Hematopoietic multipotent progenitor cell treated with erythropoietin and hydrocortisone succinate and interleukin-3 and kit ligand, for 4 days (in vitro differentiated cells): ENCODE measurements at regions not wholly inside any gene's neighbourhood (a gene's known extent, or its start where the extent isn't known, plus 50 kb on each side); places are given as distances from the start of the nearest gene placed in this dataset.

Source experiments
- DNase-seq: peaks from one replicate; pipeline ENCODE4 v3.0.0-alpha.2; 2015

DNA sequence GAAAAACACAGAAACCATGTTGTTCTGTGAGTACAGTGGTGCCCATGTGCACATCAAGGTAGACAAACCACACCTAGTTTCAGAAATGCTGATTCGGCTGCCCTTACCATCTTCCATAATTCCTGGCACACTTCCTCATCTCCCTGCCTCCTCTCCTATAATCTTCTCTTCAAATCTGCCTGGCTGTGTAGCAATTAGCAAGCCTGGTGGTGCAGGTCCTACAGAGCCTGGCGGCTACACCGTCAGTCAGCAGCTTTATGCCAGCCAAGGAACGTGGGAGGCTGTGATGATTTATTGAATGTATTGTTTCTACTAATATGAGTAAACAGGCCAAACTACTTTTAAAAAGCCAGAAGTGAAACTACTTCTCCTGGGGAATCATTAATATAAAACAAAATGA is 106.8 kb downstream of the SEMA6D start:
- DNase-seq, result peak; percentile 13

- no peak for DNase-seq
Observed at GRCh38 chr15:47829667-47830066, 112.4 kb downstream of the SEMA6D start.

DNA sequence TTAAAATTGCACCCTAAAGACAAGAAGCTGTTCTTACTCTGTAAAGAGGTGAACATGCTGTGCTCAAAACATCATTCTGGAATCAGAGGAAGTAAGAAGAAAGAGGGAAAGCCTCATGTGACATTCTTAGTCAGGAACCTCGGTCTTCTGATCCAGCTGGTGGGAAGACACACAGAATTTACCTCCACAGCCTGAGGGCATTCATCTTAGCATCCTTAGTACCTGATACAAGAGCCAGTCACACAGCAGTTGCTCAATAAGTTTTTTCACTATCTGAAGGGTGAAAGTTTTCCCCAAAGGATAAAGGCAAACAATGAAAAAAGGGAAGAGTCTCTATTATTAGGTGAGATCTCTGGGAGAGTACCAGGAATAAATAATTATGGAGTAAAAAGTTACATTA is 116.8 kb downstream of the SEMA6D start:
- DNase-seq, result no peak

- DNase-seq, result no peak
Observed at GRCh38 chr15:47839233-47839825, 122.0 kb downstream of the SEMA6D start.

DNA sequence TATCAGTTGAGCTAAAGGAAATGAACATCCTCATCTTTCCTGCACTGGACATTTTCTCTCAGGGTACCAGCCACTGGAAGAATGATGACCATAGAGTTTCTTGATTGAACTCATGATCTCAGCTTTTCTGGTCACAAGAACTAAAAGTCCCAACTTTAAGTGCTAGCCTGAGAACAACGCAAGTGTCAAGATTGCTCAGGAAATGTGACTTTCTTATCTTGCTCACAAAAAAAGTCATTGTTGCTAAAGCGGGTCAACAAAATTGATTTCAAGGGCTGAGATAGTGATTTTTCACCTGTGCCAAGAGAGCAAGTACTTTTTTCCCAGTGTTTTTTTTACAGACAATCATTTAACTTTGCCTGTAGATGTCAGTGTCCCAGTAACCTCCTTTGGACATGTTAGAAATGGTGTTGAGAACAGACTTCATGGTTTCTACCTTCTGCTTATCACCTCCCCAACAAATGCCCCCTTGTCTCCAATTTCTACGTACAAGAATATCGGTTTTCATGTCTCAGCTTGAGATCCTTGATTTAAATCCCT is 125.9 kb downstream of the SEMA6D start:
- DNase-seq, result no peak

DNA sequence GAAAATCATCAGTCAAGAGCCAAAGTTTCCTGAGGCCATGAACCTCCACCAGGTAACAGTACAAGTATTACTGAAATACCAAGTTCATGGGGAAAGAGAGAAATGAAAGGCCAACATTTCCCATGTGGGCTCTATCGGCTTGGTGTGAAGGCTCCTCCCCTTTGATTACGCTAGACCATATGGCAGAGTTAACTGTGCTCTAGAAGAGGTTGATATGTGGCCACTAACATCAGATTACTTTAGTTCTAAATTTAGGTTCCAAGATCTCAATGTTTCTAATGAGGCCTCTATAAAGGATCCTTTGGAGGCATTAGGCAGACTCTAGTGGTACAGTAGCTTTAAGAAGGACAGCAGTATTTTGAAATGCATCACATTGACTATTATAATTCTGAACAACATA is 127.1 kb downstream of the SEMA6D start:
- DNase-seq, result no peak

DNA sequence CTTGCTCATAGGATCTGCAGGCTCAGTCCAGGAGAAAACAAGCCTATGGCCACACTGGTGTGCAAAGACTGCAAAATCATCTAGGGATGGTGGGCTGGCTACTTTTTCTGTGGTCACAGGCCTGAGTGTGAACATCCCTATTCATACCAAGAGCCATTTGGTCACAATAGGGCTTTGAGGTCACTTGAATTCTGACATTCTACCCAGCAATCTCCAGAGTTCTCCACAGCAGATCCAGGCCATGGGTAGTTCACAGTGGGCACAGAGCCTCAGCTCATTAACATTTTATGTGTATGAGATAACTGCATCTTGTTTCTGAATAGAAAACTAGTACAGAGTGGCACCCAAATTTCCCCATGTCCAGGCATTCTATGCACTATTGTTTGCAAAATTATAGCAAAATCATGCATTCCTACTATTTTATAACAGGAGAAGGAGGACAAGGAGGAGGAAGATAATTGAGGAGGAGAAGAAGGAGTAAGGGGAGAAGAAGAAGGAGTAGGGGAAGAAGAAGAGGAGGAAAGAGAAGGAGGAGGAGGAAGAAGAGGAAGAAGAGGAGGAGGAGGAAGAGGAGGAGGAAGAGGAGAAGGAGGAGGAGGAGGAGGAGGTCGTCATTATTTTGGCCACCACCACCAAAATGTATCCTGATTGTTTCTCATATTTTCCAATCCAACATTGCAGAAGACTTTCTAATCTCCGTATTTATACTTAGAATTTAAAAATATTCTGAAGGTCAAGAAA is 129.0 kb downstream of the SEMA6D start:
- DNase-seq, result no peak

GRCh38 chr15:47846876-47847275 is 129.6 kb downstream of the SEMA6D start:
- DNase-seq, result no peak

DNA sequence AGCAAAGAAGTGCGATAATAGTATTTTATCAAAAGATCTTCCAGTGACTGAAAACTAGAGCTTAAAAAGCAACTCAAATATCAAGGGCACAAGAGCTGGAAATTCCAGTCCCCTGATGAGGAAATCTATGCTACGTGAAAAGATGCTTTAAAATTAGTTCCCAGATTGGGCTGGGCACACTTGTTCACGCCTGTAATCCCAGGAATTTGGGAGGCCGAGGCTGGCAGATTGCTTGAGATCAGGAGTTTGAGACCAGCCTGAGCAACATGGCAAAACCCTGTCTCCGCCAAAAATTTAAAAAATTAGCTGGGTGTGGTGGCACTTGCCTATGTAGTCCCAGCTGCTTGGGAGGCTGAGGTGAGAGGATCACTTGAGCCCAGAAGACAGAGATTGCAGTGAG is 138.8 kb downstream of the SEMA6D start:
- DNase-seq, result no peak

GRCh38 chr15:47857014-47857775 is 139.9 kb downstream of the SEMA6D start:
- no peak for DNase-seq

DNA sequence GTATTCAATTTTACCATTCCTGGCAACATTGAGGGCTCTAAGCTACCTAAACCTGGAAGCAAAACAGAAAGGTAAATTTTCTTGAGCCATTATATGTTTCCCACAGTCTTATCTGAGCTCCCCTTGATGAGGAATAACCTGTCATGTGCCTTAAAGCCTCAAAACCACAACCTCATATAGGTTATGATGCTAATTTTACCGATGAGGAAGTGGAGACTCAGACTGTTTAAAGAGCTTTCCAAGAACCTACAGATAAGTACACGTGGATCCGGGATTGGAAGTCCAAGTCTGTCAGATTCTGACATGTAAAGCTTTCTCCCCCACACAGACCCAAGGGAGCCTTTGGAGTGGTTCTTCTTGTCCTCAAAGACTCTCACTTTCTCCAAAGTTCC is 140.5 kb downstream of the SEMA6D start:
- DNase-seq, result peak; percentile 26

DNA sequence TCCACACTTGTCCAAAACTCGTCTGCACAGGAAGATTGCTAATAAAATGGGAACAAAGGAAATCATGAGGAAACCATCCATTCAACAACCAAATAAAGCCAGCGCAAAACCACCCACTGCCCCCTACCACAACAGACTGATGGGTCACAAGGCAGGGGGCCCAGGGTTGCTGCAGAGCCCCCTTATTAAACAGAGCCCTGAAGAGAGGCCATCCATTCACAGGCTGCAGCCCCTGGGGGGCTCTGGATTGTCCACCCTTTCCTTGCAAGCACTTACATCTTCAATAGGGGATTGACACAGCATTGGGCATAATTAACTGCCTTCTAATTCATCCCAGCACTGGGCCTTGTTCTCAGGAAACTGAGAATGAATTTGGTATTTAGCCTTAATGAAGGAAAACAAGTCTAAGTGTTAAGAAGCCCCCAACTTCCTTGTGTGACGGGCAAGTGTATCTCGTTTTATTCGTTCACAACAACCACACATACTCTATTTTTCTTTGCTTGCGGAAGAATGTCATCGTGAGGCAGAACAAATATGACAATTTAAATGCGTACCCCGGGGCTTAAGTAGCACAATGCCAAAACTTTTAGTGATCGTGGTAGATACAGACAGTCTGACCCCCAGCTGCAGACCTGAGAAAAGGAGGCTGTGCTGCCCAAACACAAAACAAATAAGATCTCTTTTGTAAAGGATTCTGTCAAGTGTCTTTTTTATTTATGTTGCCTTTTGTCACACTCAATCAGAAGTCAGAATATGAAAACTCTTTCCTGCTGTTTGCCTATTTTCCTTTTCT is 144.0 kb downstream of the SEMA6D start:
- DNase-seq, result no peak

- DNase-seq, result no peak
Observed at GRCh38 chr15:47862402-47862801, 145.1 kb downstream of the SEMA6D start.

DNA sequence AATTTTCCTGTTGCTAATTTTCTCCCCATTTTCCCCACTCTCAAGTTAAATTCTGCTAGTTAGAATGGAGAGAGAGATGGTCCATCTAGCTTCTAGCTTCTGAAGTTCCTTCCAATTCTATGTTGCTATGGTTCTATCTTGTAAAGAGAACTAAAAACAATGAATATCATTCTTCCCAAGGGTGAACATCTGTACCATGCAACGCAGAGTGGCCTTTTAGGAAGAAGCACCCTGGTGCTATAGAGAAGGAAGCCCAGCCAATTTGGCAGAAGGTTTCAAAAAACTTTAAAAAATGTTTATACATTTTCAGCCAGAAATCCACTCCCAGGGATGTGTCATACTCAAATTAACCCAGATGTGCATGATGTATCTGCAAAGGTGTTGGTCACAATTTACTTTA is 149.1 kb downstream of the SEMA6D start:
- DNase-seq, result no peak

DNA sequence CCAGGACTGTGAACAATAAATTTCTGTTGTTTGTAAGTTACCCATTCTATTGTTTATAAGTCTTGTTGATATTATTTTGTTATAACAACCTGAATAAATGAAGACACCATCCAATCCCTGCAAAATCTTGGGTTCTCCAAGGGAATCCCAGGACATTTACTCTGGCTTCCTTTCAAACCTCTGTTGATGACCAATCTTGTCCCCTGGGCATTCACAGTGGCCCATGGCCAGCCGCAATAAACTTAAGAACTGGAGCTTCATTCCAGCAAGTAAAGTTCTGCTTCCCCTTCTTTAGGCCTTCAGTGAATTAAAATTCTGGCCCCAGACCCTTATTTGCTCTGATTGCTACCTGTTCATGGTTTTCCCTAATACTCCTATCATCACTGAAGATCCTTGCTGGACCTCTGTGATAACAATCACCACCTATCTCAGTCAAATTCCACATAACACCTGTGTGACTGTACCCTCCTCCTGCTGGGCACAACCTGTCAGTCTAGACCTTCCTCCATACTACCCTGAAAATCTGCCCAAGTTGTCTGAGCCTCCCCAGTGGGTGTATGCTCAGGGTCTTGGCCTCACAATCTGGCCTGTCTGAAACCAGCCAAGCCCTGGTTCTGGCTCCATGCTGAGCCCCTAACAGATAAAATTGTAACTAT is 153.1 kb downstream of the SEMA6D start:
- no peak for DNase-seq

DNA sequence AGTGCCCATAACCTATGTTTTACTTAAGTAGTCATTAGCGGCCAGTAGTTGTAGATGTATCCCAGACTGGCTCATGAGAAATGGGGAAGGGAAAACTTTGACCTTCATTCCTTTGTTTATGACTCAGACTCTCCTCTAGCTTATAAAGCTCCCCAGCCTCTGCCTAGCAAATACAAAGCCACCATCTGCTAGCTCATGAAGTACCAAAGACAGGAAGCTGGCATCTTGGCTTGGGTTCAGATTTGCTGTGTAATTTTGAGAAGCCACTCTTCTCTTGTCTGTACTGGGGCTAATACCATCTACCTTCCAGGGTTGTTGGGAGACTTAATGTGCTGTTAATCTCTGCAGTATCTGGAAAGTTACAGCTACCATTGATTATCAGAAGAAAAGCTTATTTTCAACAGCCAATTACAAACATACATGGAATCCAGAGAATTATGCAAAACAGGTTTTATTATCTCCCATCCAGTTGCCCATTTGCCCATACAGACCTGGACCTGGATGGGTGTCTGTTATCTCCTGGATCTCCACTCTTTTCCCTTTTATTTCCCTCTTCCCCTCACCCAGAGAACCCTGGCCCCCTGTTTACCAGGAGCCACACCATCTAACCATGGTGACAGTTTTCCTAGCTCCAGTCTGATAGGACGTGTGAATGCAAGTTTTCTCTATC is 153.8 kb downstream of the SEMA6D start:
- DNase-seq, result no peak

DNA sequence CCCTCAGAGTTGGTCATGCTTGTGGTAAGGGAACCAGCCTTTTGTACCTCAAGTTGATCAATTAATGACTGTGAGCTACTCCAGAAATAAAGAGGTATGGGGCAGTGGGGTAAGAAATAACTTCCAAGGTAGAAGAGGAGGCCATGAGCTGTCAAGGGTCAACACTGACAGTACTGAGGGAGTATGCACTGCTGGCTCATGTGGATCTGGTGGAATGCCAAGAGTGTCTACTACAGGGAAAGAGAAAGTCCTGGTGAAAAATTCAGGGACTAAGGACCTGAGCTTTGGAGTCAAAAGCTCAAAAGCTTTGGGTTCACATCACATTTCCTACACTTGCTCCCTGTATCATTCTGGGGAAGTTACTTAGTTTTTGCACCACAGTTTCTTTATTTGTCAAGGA is 154.9 kb downstream of the SEMA6D start:
- DNase-seq, result no peak

- no peak for DNase-seq
Observed at GRCh38 chr15:47872869-47873432, 155.6 kb downstream of the SEMA6D start.

DNA sequence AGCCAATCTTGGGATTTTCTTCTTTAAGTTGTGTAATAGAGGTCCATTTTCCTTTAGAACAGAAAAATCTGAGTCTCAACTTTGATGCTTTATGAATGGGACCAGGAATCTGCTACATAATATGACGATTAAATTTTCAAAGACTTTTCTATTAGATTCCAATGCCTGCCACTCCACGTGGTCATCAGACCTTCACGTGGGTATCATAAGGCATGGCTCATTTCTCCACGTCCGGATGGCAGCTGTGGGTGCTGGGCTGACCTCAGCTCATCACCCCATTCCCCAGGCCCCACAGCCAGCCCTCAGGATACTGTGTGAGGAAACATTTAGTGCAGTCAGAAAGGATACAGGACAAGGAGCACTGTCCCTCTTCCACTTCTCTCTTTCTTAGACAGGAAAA is 159.7 kb downstream of the SEMA6D start:
- DNase-seq, result no peak

GRCh38 chr15:47877836-47878235 is 160.5 kb downstream of the SEMA6D start:
- DNase-seq, result no peak

GRCh38 chr15:47885920-47886319 is 168.6 kb downstream of the SEMA6D start:
- no peak for DNase-seq
